HEK293 (cell line): ENCODE measurements at regions not wholly inside any gene's neighbourhood (a gene's known extent, or its start where the extent isn't known, plus 50 kb on each side); places are given as distances from the start of the nearest gene placed in this dataset.

Source experiments
- CTCF ChIA-PET: fragments of 350-600 bp; formaldehyde crosslinking; extraction: SDS; loops from one replicate; lab custom pipeline; 2021; ENCODE audit warnings: antibody characterized with exemption; lab: Yijun Ruan, JAX
- POLR2A ChIA-PET: fragments of 300-600 bp; formaldehyde crosslinking; extraction: SDS; loops from one replicate; lab custom pipeline; 2020; ENCODE audit warnings: antibody characterized with exemption, inconsistent platforms; lab: Yijun Ruan, JAX
- H3K27ac ChIP-seq: fragments of 200-500 bp; sonication (Bioruptor generic); 2 replicates; pipeline ENCODE4 v1.5.1; 2014; ENCODE audit warnings: low read depth, low read length, control low read depth, inconsistent platforms; ENCODE audit errors: extremely low read depth
- H3K36me3 ChIP-seq, 2 experiments: fragments of 200-500 bp in 1 of 2; sonication (Bioruptor generic) in 1 of 2; 1 replicate in 1 of 2; 2 replicates in 1 of 2; pipeline ENCODE4 v1.5.1; 2014 to 2017; ENCODE audit warnings: inconsistent platforms in 2 of 2, low read length in 2 of 2; ENCODE audit not compliant: control insufficient read depth in 2 of 2, insufficient read depth in 1 of 2
- H3K4me1 ChIP-seq: fragments of 200-500 bp; sonication (Bioruptor generic); 2 replicates; pipeline ENCODE4 v1.5.1; 2014; ENCODE audit warnings: mild to moderate bottlenecking, low read length, inconsistent platforms; ENCODE audit not compliant: control insufficient read depth, insufficient read depth
- H3K4me3 ChIP-seq: 2 replicates; pipeline ENCODE4 v1.5.1; 2011; ENCODE audit warnings: low read depth, mild to moderate bottlenecking, control low read depth, low read length, moderate library complexity
- H3K9me3 ChIP-seq: fragments of 200-500 bp; sonication (Bioruptor generic); 2 replicates; pipeline ENCODE4 v1.5.1; 2014; ENCODE audit warnings: low read depth, low read length, inconsistent platforms; ENCODE audit not compliant: control insufficient read depth, insufficient read depth
- KLF1 ChIP-seq: fragments of 450-650 bp; formaldehyde crosslinking; IDR thresholded peaks from 2 replicates; pipeline ENCODE4 v1.5.1; 2016; ENCODE audit warnings: missing biosample characterization, missing genetic modification characterization
- MZF1 ChIP-seq: fragments of 450-650 bp; formaldehyde crosslinking; IDR thresholded peaks from 2 replicates; pipeline ENCODE4 v1.5.1; 2017; ENCODE audit warnings: missing biosample characterization, missing genetic modification characterization, borderline replicate concordance
- REPIN1 ChIP-seq: fragments of 450-650 bp; formaldehyde crosslinking; IDR thresholded peaks from 2 replicates; pipeline ENCODE4 v1.5.1; 2017; ENCODE audit warnings: missing biosample characterization, missing genetic modification characterization, low read depth
- YY2 ChIP-seq: fragments of 450-650 bp; formaldehyde crosslinking; IDR thresholded peaks from 2 replicates; pipeline ENCODE4 v1.5.1; 2016; ENCODE audit warnings: missing biosample characterization, missing genetic modification characterization
- ZBTB8A ChIP-seq: fragments of 450-650 bp; formaldehyde crosslinking; IDR thresholded peaks from 2 replicates; pipeline ENCODE4 v1.5.1; 2016; ENCODE audit warnings: missing biosample characterization, missing genetic modification characterization
- ZFP37 ChIP-seq: fragments of 450-650 bp; formaldehyde crosslinking; IDR thresholded peaks from 2 replicates; pipeline ENCODE4 v1.5.1; 2016; ENCODE audit warnings: missing biosample characterization, missing genetic modification characterization
- ZNF132 ChIP-seq: fragments of 450-650 bp; formaldehyde crosslinking; IDR thresholded peaks from 2 replicates; pipeline ENCODE4 v1.5.1; 2017; ENCODE audit warnings: missing biosample characterization, missing genetic modification characterization, borderline replicate concordance
- ZNF211 ChIP-seq: fragments of 450-650 bp; formaldehyde crosslinking; IDR thresholded peaks from 2 replicates; pipeline ENCODE4 v1.5.1; 2016; ENCODE audit warnings: low read depth, missing biosample characterization, missing genetic modification characterization
- ZNF239 ChIP-seq: fragments of 450-650 bp; formaldehyde crosslinking; IDR thresholded peaks from 2 replicates; pipeline ENCODE4 v1.5.1; 2016; ENCODE audit warnings: missing biosample characterization, missing genetic modification characterization
- ZNF302 ChIP-seq: fragments of 450-650 bp; formaldehyde crosslinking; IDR thresholded peaks from 2 replicates; pipeline ENCODE4 v1.5.1; 2016; ENCODE audit warnings: missing biosample characterization, missing genetic modification characterization, low read depth
- ZNF423 ChIP-seq: fragments of 450-650 bp; formaldehyde crosslinking; IDR thresholded peaks from 2 replicates; pipeline ENCODE4 v1.5.1; 2016; ENCODE audit warnings: missing biosample characterization, missing genetic modification characterization
- ZNF560 ChIP-seq: fragments of 450-650 bp; formaldehyde crosslinking; IDR thresholded peaks from 2 replicates; pipeline ENCODE4 v1.5.1; 2017; ENCODE audit warnings: missing biosample characterization, missing genetic modification characterization, borderline replicate concordance
- ZNF621 ChIP-seq: fragments of 450-650 bp; formaldehyde crosslinking; IDR thresholded peaks from 2 replicates; pipeline ENCODE4 v1.5.1; 2017; ENCODE audit warnings: missing biosample characterization, missing genetic modification characterization
- ZNF629 ChIP-seq: fragments of 450-650 bp; formaldehyde crosslinking; IDR thresholded peaks from 2 replicates; pipeline ENCODE4 v1.5.1; 2017; ENCODE audit warnings: missing biosample characterization, missing genetic modification characterization
- ZNF677 ChIP-seq: fragments of 450-650 bp; IDR thresholded peaks from 2 replicates; pipeline ENCODE4 v1.5.0; 2018; ENCODE audit warnings: missing biosample characterization, mild to moderate bottlenecking, missing genetic modification characterization, moderate library complexity
- ZNF777 ChIP-seq: fragments of 450-650 bp; formaldehyde crosslinking; IDR thresholded peaks from 2 replicates; pipeline ENCODE4 v1.5.1; 2017; ENCODE audit warnings: missing biosample characterization, missing genetic modification characterization, borderline replicate concordance
- ZNF843 ChIP-seq: fragments of 450-650 bp; formaldehyde crosslinking; IDR thresholded peaks from 2 replicates; pipeline ENCODE4 v1.5.1; 2016; ENCODE audit warnings: missing biosample characterization, missing genetic modification characterization
- ZSCAN30 ChIP-seq: fragments of 450-650 bp; IDR thresholded peaks from 2 replicates; pipeline ENCODE4 v1.5.1; 2018; ENCODE audit warnings: missing biosample characterization, mild to moderate bottlenecking, missing genetic modification characterization, moderate library complexity
- TF ChIP-seq, protein P1 (sequence below): fragments of 450-650 bp; formaldehyde crosslinking; IDR thresholded peaks from 2 replicates; pipeline ENCODE4 v1.5.1; 2016; ENCODE audit warnings: missing biosample characterization, missing genetic modification characterization
- TF ChIP-seq, protein P2 (sequence below): fragments of 450-650 bp; formaldehyde crosslinking; IDR thresholded peaks from 2 replicates; pipeline ENCODE4 v1.5.1; 2016; ENCODE audit warnings: missing biosample characterization, missing genetic modification characterization, low read depth
- TF ChIP-seq, protein P3 (sequence below): fragments of 450-650 bp; IDR thresholded peaks from 2 replicates; pipeline ENCODE4 v1.5.1; 2018; ENCODE audit warnings: missing biosample characterization, missing genetic modification characterization
- TF ChIP-seq, protein P4 (sequence below): fragments of 450-650 bp; formaldehyde crosslinking; IDR thresholded peaks from 2 replicates; pipeline ENCODE4 v1.5.0; 2017; ENCODE audit warnings: missing biosample characterization, missing genetic modification characterization, borderline replicate concordance
- TF ChIP-seq, protein P5 (sequence below): fragments of 450-650 bp; formaldehyde crosslinking; IDR thresholded peaks from 2 replicates; pipeline ENCODE4 v1.5.1; 2017; ENCODE audit warnings: missing biosample characterization, missing genetic modification characterization
- TF ChIP-seq, protein P6 (sequence below): fragments of 450-650 bp; formaldehyde crosslinking; IDR thresholded peaks from 2 replicates; pipeline ENCODE4 v1.5.1; 2016; ENCODE audit warnings: missing biosample characterization, missing genetic modification characterization

DNA sequence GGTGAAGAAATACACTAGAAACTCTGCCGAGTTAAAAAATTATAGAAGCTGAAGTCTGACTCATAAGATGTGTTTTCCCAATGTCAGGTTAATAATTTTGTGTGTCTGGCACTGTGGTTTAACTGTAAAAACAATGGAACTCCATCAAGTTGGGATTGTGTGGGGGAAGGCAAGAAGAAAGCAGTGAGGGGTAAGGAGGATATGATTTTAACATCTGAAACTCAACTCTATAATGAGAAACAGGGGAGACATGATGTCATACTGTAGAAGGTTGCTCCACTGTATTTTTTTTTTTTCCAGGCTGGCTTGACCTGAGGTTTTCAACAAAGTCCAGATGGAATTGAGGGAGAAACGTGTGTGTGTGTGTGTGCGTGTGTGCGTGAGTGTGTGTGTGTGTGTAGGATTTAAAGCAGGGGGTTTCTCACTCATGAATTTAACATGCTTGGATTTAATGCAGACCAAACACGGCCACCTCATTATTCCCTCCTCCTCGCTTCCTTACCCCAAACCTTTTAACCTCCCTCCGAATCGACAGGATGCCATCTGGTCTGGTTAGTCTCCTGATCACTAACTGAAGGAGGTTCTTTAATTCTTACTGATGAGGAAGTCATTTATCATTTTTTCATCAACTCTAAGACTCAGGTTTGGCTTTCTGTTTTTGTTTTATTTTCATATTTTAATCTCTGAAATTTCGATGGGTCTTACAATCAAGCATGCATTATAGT is 140.2 kb upstream of the LPAR1 start (continued):
- no peak for TF ChIP-seq ZNF423
- TF ChIP-seq ZBTB8A (tag by site-specific recombination), result no peak
- TF ChIP-seq ZNF677, result no peak
- TF ChIP-seq, protein P1, sequence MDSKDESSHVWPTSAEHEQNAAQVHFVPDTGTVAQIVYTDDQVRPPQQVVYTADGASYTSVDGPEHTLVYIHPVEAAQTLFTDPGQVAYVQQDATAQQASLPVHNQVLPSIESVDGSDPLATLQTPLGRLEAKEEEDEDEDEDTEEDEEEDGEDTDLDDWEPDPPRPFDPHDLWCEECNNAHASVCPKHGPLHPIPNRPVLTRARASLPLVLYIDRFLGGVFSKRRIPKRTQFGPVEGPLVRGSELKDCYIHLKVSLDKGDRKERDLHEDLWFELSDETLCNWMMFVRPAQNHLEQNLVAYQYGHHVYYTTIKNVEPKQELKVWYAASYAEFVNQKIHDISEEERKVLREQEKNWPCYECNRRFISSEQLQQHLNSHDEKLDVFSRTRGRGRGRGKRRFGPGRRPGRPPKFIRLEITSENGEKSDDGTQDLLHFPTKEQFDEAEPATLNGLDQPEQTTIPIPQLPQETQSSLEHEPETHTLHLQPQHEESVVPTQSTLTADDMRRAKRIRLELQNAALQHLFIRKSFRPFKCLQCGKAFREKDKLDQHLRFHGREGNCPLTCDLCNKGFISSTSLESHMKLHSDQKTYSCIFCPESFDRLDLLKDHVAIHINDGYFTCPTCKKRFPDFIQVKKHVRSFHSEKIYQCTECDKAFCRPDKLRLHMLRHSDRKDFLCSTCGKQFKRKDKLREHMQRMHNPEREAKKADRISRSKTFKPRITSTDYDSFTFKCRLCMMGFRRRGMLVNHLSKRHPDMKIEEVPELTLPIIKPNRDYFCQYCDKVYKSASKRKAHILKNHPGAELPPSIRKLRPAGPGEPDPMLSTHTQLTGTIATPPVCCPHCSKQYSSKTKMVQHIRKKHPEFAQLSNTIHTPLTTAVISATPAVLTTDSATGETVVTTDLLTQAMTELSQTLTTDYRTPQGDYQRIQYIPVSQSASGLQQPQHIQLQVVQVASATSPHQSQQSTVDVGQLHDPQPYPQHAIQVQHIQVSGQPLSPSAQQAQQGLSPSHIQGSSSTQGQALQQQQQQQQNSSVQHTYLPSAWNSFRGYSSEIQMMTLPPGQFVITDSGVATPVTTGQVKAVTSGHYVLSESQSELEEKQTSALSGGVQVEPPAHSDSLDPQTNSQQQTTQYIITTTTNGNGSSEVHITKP (tag by site-specific recombination), result peak; percentile 58
- TF ChIP-seq YY2, result no peak
- no peak for TF ChIP-seq ZNF629 (tag by site-specific recombination)
- TF ChIP-seq ZNF132 (tag by site-specific recombination), result no peak
- no peak for TF ChIP-seq ZNF211 (tag by site-specific recombination)
- TF ChIP-seq, protein P2, sequence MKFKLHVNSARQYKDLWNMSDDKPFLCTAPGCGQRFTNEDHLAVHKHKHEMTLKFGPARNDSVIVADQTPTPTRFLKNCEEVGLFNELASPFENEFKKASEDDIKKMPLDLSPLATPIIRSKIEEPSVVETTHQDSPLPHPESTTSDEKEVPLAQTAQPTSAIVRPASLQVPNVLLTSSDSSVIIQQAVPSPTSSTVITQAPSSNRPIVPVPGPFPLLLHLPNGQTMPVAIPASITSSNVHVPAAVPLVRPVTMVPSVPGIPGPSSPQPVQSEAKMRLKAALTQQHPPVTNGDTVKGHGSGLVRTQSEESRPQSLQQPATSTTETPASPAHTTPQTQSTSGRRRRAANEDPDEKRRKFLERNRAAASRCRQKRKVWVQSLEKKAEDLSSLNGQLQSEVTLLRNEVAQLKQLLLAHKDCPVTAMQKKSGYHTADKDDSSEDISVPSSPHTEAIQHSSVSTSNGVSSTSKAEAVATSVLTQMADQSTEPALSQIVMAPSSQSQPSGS (tag by site-specific recombination), result peak; percentile 67
- TF ChIP-seq ZNF777 (tag by site-specific recombination), result no peak
- TF ChIP-seq ZNF843 (tag by site-specific recombination), result no peak

DNA sequence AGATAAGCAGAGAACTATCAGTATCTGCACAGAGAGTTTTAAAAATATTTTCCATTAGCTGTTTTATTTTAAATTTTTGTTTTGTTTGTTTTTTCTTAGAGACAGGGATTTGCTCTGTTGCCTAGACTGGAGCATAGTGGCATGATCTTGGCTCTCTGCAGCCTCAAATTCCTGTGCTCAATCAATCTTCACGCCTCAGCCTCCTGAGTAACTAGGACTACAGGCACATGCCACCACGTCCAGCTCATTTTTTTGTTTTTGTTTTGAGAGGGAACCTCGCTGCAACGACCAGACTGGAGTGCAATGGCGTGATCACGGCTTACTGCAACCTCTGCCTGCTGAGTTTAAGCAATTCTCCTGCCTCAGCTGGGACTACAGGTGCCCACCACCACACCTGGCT is 138.2 kb upstream of the LPAR1 start:
- no peak overlapping the region for H3K27ac ChIP-seq
- no peaks in the 10 kb centered on the region for H3K36me3 ChIP-seq
- ChIA-PET CTCF (interaction anchor here (0.6 kb wide), 1 partner anchor 121 kb away, joined by 3 read pairs; no protein-coding TSS in a partner anchor), POLR2A (no interaction called here)
- H3K4me3 ChIP-seq, result no peak overlapping the region
- H3K9me3 ChIP-seq, result no peaks in the 10 kb centered on the region
- H3K4me1 ChIP-seq, result no peaks in the 10 kb centered on the region; the same call in 1 of the 2 replicates
- TF ChIP-seq ZNF560 (tag by site-specific recombination), result no peak
- no peak for TF ChIP-seq KLF1
- no peak for TF ChIP-seq ZSCAN30 (tag by site-specific recombination)
- TF ChIP-seq, protein P3, sequence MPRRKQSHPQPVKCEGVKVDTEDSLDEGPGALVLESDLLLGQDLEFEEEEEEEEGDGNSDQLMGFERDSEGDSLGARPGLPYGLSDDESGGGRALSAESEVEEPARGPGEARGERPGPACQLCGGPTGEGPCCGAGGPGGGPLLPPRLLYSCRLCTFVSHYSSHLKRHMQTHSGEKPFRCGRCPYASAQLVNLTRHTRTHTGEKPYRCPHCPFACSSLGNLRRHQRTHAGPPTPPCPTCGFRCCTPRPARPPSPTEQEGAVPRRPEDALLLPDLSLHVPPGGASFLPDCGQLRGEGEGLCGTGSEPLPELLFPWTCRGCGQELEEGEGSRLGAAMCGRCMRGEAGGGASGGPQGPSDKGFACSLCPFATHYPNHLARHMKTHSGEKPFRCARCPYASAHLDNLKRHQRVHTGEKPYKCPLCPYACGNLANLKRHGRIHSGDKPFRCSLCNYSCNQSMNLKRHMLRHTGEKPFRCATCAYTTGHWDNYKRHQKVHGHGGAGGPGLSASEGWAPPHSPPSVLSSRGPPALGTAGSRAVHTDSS (tag by site-specific recombination), result no peak
- TF ChIP-seq MZF1 (tag by site-specific recombination), result no peak
- TF ChIP-seq, protein P4, sequence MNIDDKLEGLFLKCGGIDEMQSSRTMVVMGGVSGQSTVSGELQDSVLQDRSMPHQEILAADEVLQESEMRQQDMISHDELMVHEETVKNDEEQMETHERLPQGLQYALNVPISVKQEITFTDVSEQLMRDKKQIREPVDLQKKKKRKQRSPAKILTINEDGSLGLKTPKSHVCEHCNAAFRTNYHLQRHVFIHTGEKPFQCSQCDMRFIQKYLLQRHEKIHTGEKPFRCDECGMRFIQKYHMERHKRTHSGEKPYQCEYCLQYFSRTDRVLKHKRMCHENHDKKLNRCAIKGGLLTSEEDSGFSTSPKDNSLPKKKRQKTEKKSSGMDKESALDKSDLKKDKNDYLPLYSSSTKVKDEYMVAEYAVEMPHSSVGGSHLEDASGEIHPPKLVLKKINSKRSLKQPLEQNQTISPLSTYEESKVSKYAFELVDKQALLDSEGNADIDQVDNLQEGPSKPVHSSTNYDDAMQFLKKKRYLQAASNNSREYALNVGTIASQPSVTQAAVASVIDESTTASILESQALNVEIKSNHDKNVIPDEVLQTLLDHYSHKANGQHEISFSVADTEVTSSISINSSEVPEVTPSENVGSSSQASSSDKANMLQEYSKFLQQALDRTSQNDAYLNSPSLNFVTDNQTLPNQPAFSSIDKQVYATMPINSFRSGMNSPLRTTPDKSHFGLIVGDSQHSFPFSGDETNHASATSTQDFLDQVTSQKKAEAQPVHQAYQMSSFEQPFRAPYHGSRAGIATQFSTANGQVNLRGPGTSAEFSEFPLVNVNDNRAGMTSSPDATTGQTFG (tag by site-specific recombination), result no peak
- no peak for TF ChIP-seq ZNF302 (tag by site-specific recombination)
- TF ChIP-seq ZNF621, result no peak
- TF ChIP-seq ZFP37 (tag by site-specific recombination), result no peak
- no peak for TF ChIP-seq ZNF239 (tag by site-specific recombination)
- TF ChIP-seq REPIN1 (tag by site-specific recombination), result no peak
- TF ChIP-seq, protein P5, sequence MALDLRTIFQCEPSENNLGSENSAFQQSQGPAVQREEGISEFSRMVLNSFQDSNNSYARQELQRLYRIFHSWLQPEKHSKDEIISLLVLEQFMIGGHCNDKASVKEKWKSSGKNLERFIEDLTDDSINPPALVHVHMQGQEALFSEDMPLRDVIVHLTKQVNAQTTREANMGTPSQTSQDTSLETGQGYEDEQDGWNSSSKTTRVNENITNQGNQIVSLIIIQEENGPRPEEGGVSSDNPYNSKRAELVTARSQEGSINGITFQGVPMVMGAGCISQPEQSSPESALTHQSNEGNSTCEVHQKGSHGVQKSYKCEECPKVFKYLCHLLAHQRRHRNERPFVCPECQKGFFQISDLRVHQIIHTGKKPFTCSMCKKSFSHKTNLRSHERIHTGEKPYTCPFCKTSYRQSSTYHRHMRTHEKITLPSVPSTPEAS (tag by site-specific recombination), result no peak
- TF ChIP-seq, protein P6, sequence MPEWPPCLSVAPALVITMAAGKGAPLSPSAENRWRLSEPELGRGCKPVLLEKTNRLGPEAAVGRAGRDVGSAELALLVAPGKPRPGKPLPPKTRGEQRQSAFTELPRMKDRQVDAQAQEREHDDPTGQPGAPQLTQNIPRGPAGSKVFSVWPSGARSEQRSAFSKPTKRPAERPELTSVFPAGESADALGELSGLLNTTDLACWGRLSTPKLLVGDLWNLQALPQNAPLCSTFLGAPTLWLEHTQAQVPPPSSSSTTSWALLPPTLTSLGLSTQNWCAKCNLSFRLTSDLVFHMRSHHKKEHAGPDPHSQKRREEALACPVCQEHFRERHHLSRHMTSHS (tag by site-specific recombination), result no peak
